ENCODE measurements at regions not wholly inside any gene's neighbourhood (a gene's known extent, or its start where the extent isn't known, plus 50 kb on each side); places are given as distances from the start of the nearest gene placed in this dataset.

GRCh38 chr9:95772320-95773052 lies 103.0 kb upstream of the ERCC6L2 start:
- no peak overlapping the region for H3K27ac ChIP-seq (replicated peaks)
- no peak overlapping the region for H3K4me3 ChIP-seq (replicated peaks; ENCODE audit: insufficient read depth, low read length)
- TF ChIP-seq POLR2AphosphoS5 (IDR thresholded peaks at IDR 0.05; ENCODE audit: low read depth) (no peak), GABPA (IDR thresholded peaks at IDR 0.05; ENCODE audit: low read depth) (no peak), SPI1 (IDR thresholded peaks at IDR 0.05; ENCODE audit: borderline replicate concordance, low read depth) (no peak), CTCF (IDR thresholded peaks at IDR 0.05; ENCODE audit: insufficient read depth, low read length) (no peak), REST (IDR thresholded peaks at IDR 0.05; ENCODE audit: insufficient replicate concordance, low read depth) (no peak)
- H3K27me3 ChIP-seq (ENCODE audit: insufficient read depth, poor library complexity, severe bottlenecking) = peaks cover 7% of the 10 kb centered on the region
- no peak for DNase-seq (ENCODE audit: low read depth in 1 of 2, low spot score in 1 of 2)

- no peak overlapping the region for H3K27ac ChIP-seq (replicated peaks)
- peaks cover 7% of the 10 kb centered on the region for H3K27me3 ChIP-seq (ENCODE audit: insufficient read depth, poor library complexity, severe bottlenecking)
- no peak for DNase-seq (ENCODE audit: low read depth in 1 of 2, low spot score in 1 of 2)
- no peak for TF ChIP-seq REST (IDR thresholded peaks at IDR 0.05; ENCODE audit: insufficient replicate concordance, low read depth)
- TF ChIP-seq POLR2AphosphoS5 (IDR thresholded peaks at IDR 0.05; ENCODE audit: low read depth) = no peak
- H3K4me3 ChIP-seq (replicated peaks; ENCODE audit: insufficient read depth, low read length) = no peak overlapping the region
Observed at GRCh38 chr9:95771556-95772246, 103.8 kb upstream of the ERCC6L2 start.

- DNase-seq (ENCODE audit: low read depth in 1 of 2, low spot score in 1 of 2) = no peak
- peaks cover 7% of the 10 kb centered on the region for H3K27me3 ChIP-seq (ENCODE audit: insufficient read depth, poor library complexity, severe bottlenecking)
- TF ChIP-seq REST (IDR thresholded peaks at IDR 0.05; ENCODE audit: insufficient replicate concordance, low read depth) (no peak), GABPA (IDR thresholded peaks at IDR 0.05; ENCODE audit: low read depth) (no peak), CTCF (IDR thresholded peaks at IDR 0.05; ENCODE audit: insufficient read depth, low read length) (no peak), POLR2AphosphoS5 (IDR thresholded peaks at IDR 0.05; ENCODE audit: low read depth) (no peak), SPI1 (IDR thresholded peaks at IDR 0.05; ENCODE audit: borderline replicate concordance, low read depth) (no peak)
- no peak overlapping the region for H3K4me3 ChIP-seq (replicated peaks; ENCODE audit: insufficient read depth, low read length)
- H3K27ac ChIP-seq (replicated peaks) = no peak overlapping the region
Observed at GRCh38 chr9:95770653-95771131, 104.8 kb upstream of the ERCC6L2 start.

Measured in HL-60 (cell line).